HG02840 (cell line): ENCODE measurements at regions not wholly inside any gene's neighbourhood (a gene's known extent, or its start where the extent isn't known, plus 50 kb on each side); places are given as distances from the start of the nearest gene placed in this dataset.

Source experiments
- ATAC-seq: cut with Tn5 transposase; IDR thresholded peaks from one replicate; pipeline ENCODE4 v1.9.1; 2021; ENCODE audit warnings: mild to moderate bottlenecking, moderate library complexity, moderate number of reproducible peaks; ENCODE audit not compliant: unreplicated experiment, low FRiP score

DNA sequence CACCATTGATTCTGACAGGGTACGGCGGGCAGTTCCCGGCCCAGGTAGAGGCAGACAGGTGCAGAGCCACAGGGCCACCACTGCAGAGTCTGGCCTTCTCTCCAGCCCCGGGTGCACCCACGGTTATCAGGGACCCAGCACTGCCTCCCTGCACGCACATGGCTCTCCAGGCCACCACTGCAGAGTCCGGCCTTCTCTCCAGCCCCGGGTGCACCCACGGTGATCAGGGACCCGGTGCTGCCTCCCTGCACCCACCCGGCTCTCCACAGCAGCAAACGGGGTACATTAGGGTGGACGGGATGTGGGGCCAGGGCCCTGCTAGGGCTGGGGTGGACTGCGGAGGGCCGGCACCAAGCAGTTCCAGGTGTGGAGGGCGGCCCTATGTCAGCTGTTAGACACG is 272.9 kb downstream of the BRD1 start:
- ATAC-seq, result no peak

GRCh38 chr22:49554296-49554625 is 273.4 kb downstream of the BRD1 start:
- ATAC-seq, result no peak

GRCh38 chr22:49553518-49554295 is 274.0 kb downstream of the BRD1 start:
- no peak for ATAC-seq

DNA sequence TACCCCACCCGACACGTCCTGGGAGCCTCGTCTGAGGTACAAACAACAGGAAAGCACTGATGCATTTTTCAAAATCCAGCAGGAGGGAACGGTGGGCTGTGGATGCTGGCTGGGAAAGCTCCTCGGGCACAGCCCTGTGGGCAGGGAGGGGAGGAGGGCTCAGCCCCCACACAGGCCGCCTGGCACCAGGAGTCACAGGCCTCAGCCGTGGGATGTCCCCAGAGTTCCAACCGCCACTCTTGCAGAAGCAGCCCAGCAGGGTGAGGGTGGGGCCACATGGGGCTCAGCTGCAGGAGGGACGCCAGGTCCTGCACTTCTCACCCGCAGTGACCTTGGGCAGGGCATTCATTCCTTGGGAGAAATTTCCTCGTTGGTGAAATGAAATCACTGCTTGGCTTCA is 274.6 kb downstream of the BRD1 start:
- no peak for ATAC-seq

DNA sequence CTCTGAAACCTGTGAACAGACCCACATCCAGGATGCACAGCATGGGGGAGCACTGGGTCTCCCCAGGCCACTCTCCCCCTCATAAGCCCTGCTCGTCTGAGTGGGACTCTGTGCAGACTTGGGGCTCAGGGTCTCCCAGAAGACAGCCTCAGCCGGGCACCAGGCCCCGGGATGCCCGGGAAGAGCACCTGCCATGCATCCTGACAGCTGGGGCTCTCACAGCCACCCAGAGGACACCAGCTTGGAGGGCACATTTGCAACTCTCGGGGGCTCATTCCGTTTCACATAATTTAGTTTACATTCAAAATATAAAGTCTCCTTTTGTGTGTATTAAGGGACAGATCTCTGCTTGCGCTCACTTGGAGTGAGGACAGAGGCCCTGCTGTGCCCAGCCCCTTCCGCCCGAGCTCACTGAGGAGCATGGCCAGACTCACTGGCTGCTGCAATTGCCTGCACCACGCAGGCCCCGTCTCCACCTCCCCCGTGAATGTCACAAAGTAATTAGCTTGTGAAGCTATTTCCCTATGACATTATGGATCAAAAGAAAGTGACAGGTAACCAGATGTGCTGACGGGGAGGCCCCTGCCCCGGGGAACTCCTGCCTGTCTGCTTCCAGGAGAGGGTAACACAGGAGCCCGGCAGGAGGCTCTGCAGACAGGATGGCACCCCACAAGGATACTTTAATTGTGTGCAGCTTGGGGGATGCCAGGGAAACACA is 275.6 kb downstream of the BRD1 start:
- no peak for ATAC-seq

DNA sequence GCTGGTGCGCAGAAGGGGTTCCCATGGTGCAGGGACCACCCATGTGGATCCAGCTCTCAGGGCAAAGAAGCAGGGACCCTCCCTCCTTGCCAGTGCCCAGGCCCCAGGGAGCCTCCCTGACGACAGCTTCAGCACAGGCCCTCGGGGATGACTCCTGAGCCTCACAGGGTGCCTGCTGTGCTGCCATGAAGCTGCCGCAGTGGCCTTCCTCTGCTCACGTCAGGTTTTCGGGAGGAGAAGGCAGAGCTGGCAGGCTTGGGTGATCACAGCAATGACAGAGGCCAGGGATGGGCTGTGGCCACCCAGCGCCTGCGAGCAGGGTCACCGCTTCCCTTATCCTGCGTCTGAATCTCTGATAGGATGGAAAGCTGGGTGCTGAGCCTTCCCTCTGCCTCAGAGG is 276.2 kb downstream of the BRD1 start:
- ATAC-seq, result no peak

DNA sequence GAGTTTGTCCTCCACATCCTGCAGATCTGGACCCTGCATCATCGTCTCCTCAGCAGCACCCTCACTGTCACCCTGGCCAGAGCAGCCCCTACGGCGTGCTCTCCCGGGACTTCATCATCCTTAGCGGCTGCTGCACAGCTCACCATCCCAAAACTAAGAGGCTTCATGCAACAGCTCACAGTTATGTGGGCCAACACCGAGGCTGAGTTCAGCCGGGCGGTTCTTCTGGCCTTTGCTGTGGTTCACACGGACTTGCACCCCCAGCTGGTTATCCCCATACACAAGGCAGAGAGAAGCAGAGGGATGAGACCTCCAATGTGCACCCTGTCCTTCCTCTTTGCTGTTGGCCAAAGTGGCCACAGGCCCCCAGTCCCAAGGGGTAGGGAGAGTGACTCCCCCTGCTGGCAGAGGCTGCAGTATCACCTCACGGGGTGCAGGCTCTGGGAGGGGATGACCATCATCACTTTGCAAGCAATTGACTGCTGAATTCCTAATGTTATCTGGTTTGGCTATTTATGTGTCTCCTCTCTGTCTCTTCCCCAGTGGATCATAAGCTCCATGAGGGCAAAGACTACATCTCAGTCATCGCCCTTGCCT is 276.8 kb downstream of the BRD1 start:
- no peak for ATAC-seq

DNA sequence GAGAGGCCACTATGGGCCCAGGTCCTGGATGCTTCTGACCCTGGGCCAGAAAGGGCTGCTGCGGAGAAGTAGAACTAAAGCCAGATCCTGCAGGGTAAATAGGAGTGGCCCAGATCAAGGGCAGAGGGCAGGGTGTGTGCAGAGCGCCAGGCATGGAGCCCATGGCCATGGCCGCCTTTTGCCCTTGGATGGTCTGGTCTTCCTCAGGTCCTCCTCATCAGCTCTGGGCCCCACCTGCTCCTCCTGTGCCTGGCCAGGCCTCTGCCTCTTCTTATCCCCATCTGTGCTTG is 277.6 kb downstream of the BRD1 start:
- ATAC-seq, result no peak

- ATAC-seq, result no peak
Observed at GRCh38 chr22:49549256-49550140, 278.2 kb downstream of the BRD1 start.

GRCh38 chr22:49548356-49549202 is 279.1 kb downstream of the BRD1 start:
- no peak for ATAC-seq

- no peak for ATAC-seq
Observed at GRCh38 chr22:49547751-49548239, 279.9 kb downstream of the BRD1 start.

GRCh38 chr22:49546811-49547585 is 280.7 kb downstream of the BRD1 start:
- no peak for ATAC-seq

DNA sequence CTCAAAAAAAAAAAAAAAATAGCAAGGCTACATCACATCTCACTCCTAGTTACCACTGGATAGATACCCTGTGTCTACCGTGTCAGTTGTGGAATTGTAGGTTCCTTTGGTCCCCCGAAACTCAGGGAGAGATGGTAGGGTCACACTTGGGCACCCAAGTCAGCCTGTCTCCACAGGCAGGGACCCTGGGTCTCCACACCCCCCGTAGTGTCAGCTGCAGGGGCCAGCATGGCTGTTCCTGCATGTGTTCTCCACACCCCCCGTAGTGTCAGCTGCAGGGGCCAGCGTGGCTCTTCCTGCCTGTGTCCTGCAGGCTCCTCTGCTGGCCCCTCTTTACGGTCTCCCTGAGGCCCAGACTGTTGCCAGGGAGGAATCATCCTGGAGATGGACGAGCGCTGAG is 282.1 kb downstream of the BRD1 start:
- ATAC-seq, result no peak

- no peak for ATAC-seq
Observed at GRCh38 chr22:49544286-49544685, 283.4 kb downstream of the BRD1 start.

DNA sequence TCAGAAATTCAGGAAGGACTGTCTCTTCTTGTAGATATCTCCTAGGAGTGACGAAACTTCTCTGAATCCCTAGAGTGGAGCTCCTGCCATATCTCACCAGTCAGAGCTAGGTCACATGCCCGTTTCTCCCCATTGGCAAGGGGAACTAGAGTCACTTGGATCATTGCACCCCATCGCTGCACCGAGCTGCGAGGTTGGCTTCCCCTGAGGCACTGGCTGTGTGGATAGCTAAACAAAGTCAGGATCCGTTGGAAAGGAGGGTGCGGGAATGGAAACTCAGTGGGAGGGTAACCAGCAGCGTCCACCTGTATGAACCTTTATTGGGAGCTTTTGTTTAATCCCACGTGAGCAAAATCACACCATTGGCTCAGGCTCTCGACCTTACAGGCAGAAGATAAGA is 283.8 kb downstream of the BRD1 start:
- ATAC-seq, result no peak

DNA sequence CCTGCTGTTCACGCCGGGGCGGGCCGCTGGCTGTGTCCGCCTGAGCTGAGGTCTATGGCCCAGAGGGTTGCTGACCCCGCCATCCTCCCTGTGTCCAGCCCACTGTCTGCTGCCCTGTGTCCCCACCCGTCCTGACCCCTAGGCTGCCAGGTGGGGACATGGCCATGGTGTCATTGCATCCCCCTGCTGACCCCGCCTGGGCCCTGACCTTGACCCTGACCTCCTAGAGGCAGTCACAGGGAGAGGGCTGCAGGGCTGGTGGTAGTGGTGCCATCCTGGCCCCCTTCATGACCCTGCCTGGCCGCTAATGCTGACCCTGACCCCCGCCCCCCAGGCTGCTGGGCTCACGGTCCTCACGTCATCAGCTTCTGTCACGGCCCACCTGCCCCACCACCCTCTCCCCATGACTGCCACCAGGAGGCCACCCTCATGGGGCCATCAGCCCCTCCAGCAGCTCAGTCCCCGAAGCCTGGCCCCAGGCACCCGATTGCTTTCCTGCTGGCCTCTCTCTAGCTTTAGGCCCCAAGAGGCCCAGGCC is 285.9 kb downstream of the BRD1 start:
- no peak for ATAC-seq

DNA sequence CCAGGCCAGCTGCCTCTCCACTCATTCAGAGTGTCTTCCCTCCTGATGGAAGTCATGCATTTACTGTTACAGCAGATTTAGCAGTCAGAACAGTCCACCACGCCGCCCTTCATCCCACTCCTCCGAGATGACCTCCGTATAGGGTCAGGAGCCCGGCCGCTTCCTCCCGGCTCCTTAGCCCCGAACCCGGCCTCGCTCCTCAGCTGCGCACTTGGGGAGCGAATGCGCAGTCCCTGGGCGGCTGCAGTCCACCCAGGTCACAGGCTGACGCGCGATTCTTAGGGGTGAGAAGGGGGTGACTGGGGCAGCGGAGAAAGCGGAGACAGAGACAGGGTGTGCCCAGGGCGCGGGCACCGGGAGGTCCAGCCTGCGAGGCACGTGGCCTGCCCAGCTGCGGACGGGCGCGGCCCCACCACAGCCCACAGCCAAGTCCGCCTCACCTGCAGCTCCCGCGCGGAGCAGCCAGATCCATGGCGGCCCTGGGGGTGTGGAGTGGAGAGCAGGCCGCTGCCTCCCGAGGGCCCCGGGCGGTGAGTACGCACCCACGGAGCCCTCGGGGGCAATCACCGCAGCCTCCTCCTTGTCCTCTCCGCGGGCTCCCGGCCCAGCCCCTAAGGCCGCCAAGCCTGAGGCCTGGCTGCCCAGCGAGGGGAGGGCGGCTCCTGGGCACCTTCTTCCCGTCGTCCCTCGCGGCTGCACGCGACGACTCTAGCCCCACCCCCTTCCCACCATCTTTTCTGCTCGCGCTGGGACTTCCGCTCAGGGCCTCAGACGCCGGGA is 286.6 kb downstream of the BRD1 start:
- no peak for ATAC-seq
